HS-5 (cell line): ENCODE measurements at regions not wholly inside any gene's neighbourhood (a gene's known extent, or its start where the extent isn't known, plus 50 kb on each side); places are given as distances from the start of the nearest gene placed in this dataset.
"Not testable (repeated sequence)": the region's sequence is repeated elsewhere in the genome, so short reads cannot be mapped to it uniquely, and the experiment has no call there.

Experiments used
- DNase-seq: peaks from one replicate; pipeline ENCODE4 v3.0.0-alpha.2; 2012; ENCODE audit warnings: low read depth

GRCh38 chr5:99441235-99441634 is 512.4 kb upstream of the CHD1 start:
- peak; percentile 22 for DNase-seq

- DNase-seq = no peak
Observed at GRCh38 chr5:99438619-99439018, 509.8 kb upstream of the CHD1 start.

GRCh38 chr5:99437986-99438385 is 509.2 kb upstream of the CHD1 start:
- no peak for DNase-seq

- not testable (repeated sequence) for DNase-seq
Observed at GRCh38 chr5:99423396-99423795, 494.6 kb upstream of the CHD1 start.

- not testable (repeated sequence) for DNase-seq
Observed at GRCh38 chr5:99418640-99419039, 489.8 kb upstream of the CHD1 start.

GRCh38 chr5:99410386-99410785 is 481.6 kb upstream of the CHD1 start:
- DNase-seq = not testable (repeated sequence)

- DNase-seq = not testable (repeated sequence)
Observed at GRCh38 chr5:99404764-99405302, 476.0 kb upstream of the CHD1 start.

- DNase-seq = not testable (repeated sequence)
Observed at GRCh38 chr5:99400571-99400970, 471.8 kb upstream of the CHD1 start.

- DNase-seq = no peak
Observed at GRCh38 chr5:99398976-99399375, 470.2 kb upstream of the CHD1 start.

GRCh38 chr5:99386406-99387077 is 457.7 kb upstream of the CHD1 start:
- no peak for DNase-seq

GRCh38 chr5:99379187-99379586 is 450.4 kb upstream of the CHD1 start:
- no peak for DNase-seq

- DNase-seq = no peak
Observed at GRCh38 chr5:99378443-99378842, 449.6 kb upstream of the CHD1 start.

- no peak for DNase-seq
Observed at GRCh38 chr5:99369797-99370593, 441.2 kb upstream of the CHD1 start.

- DNase-seq = no peak
Observed at GRCh38 chr5:99368726-99369125, 439.9 kb upstream of the CHD1 start.

- peak; percentile 56 for DNase-seq
Observed at GRCh38 chr5:99355881-99356280, 427.1 kb upstream of the CHD1 start.

GRCh38 chr5:99349787-99350186 is 421.0 kb upstream of the CHD1 start:
- no peak for DNase-seq

- no peak for DNase-seq
Observed at GRCh38 chr5:99348597-99348996, 419.8 kb upstream of the CHD1 start.

- DNase-seq = not testable (repeated sequence)
Observed at GRCh38 chr5:99339758-99340157, 411.0 kb upstream of the CHD1 start.

- DNase-seq = no peak
Observed at GRCh38 chr5:99334936-99335335, 406.1 kb upstream of the CHD1 start.

GRCh38 chr5:99331061-99331460 is 402.3 kb upstream of the CHD1 start:
- DNase-seq = no peak

- no peak for DNase-seq
Observed at GRCh38 chr5:99320436-99320835, 391.6 kb upstream of the CHD1 start.

- DNase-seq = no peak
Observed at GRCh38 chr5:99317136-99317535, 388.3 kb upstream of the CHD1 start.

GRCh38 chr5:99316484-99316883 is 387.7 kb upstream of the CHD1 start:
- no peak for DNase-seq
